ENCODE measurements at regions not wholly inside any gene's neighbourhood (a gene's known extent, or its start where the extent isn't known, plus 50 kb on each side); places are given as distances from the start of the nearest gene placed in this dataset.

DNA sequence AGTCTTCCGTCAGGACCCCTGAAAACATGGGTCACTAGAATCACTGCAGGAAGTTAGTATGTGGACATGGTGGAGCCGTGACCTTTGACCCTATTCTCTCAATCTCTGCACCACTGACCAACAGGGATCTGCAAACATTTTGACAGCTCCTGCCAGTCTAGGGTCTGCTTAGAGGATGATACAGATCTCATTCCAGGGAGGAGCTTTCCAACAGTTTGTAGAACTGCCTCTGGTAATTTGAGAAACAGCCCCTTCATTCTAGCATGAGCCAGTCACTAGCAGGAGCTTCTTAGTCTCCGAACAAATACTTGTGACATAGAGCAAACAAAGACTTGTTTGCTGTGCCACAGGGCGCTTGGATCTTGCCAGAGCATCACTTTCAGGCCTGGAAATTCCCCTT lies 270.3 kb upstream of the CFAP20DC start:
- Histone ChIP-seq H3K9ac (ENCODE audit: low read depth, low read length) (no peak overlapping the region), H3K4me1 (ENCODE audit: control insufficient read depth, insufficient read depth, low read length) (no peaks in the 10 kb centered on the region), H3K4me2 (ENCODE audit: low read length) (no peak overlapping the region), H3K4me3 (ENCODE audit: low read length) (no peak overlapping the region), H3K9me3 (replicated peaks; ENCODE audit: low read length) (no peaks in the 10 kb centered on the region), H3K36me3 (ENCODE audit: insufficient read depth, low read length) (no peaks in the 10 kb centered on the region), H3K27me3 (ENCODE audit: control insufficient read depth, insufficient read depth, low read length) (no peaks in the 10 kb centered on the region)

GRCh38 chr3:59319442-59319841 lies 269.6 kb upstream of the CFAP20DC start:
- Histone ChIP-seq H3K9ac (ENCODE audit: low read depth, low read length) (no peak overlapping the region), H3K4me1 (ENCODE audit: control insufficient read depth, insufficient read depth, low read length) (no peaks in the 10 kb centered on the region), H3K9me3 (replicated peaks; ENCODE audit: low read length) (no peaks in the 10 kb centered on the region), H3K36me3 (ENCODE audit: insufficient read depth, low read length) (no peaks in the 10 kb centered on the region), H3K4me2 (ENCODE audit: low read length) (no peak overlapping the region), H3K27me3 (ENCODE audit: control insufficient read depth, insufficient read depth, low read length) (no peaks in the 10 kb centered on the region), H3K4me3 (ENCODE audit: low read length) (no peak overlapping the region)

- Histone ChIP-seq H3K9ac (ENCODE audit: low read depth, low read length) (no peak overlapping the region), H3K36me3 (ENCODE audit: insufficient read depth, low read length) (no peaks in the 10 kb centered on the region), H3K9me3 (replicated peaks; ENCODE audit: low read length) (no peaks in the 10 kb centered on the region), H3K4me3 (ENCODE audit: low read length) (no peak overlapping the region), H3K4me2 (ENCODE audit: low read length) (no peak overlapping the region), H3K27me3 (ENCODE audit: control insufficient read depth, insufficient read depth, low read length) (no peaks in the 10 kb centered on the region), H3K4me1 (ENCODE audit: control insufficient read depth, insufficient read depth, low read length) (no peaks in the 10 kb centered on the region)
Observed at GRCh38 chr3:59318881-59319280, 269.1 kb upstream of the CFAP20DC start.

DNA sequence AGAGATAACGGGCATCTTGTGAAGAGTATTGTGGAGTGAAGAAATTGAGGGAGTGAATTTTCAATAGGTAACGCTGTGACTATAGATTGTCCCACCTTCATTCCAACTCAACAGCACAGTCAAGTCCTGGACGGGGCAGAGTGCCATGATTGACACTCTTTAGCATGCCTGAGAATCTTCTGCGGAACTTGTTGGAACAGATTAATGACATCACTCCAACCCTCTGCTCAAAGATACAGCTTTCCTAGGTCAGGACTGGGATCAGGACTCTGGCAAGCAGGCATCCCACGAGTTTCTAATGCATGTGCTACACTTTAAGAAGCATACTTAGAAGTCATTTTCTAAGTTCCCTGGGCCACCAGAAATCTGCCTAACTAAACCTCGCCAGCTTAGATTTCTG lies 267.6 kb upstream of the CFAP20DC start:
- Histone ChIP-seq H3K4me2 (ENCODE audit: low read length) (no peak overlapping the region), H3K36me3 (ENCODE audit: insufficient read depth, low read length) (no peaks in the 10 kb centered on the region), H3K4me3 (ENCODE audit: low read length) (no peak overlapping the region), H3K9me3 (replicated peaks; ENCODE audit: low read length) (no peaks in the 10 kb centered on the region), H3K27me3 (ENCODE audit: control insufficient read depth, insufficient read depth, low read length) (no peaks in the 10 kb centered on the region), H3K4me1 (ENCODE audit: control insufficient read depth, insufficient read depth, low read length) (no peaks in the 10 kb centered on the region), H3K9ac (ENCODE audit: low read depth, low read length) (no peak overlapping the region)

DNA sequence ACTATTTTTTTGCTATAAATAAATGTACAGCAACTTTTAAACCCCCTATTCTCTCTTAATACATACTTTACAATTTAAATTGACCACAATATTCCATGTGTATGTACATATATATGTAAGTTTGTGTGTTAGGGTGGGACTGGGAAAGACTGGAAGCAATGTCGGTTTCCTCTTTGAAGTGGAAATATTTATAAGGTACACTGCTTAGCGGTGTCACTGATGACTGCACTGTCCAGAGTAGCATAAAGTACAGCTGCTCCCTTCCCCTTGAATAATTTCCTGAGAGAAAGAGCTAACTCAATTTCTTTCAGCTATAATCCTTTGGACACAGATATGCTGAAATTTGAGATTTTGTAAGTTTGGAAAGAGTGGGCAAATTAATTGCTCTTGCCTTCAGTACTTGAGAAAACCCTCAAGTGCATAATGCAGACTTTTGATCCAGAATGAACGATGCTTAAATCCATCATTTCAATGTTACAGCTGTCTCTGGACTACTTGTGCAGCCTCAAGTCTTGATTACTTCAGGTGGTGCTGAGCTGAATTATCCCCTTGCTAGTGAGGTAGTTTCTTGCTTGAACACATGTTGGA lies 267.0 kb upstream of the CFAP20DC start:
- H3K4me3 ChIP-seq (ENCODE audit: low read length) = no peak overlapping the region
- no peaks in the 10 kb centered on the region for H3K27me3 ChIP-seq (ENCODE audit: control insufficient read depth, insufficient read depth, low read length)
- H3K9me3 ChIP-seq (replicated peaks; ENCODE audit: low read length) = no peaks in the 10 kb centered on the region
- H3K9ac ChIP-seq (ENCODE audit: low read depth, low read length) = no peak overlapping the region
- H3K36me3 ChIP-seq (ENCODE audit: insufficient read depth, low read length) = no peaks in the 10 kb centered on the region
- no peaks in the 10 kb centered on the region for H3K4me1 ChIP-seq (ENCODE audit: control insufficient read depth, insufficient read depth, low read length)
- H3K4me2 ChIP-seq (ENCODE audit: low read length) = no peak overlapping the region

- Histone ChIP-seq H3K9ac (ENCODE audit: low read depth, low read length) (no peak overlapping the region), H3K27me3 (ENCODE audit: control insufficient read depth, insufficient read depth, low read length) (no peaks in the 10 kb centered on the region), H3K36me3 (ENCODE audit: insufficient read depth, low read length) (no peaks in the 10 kb centered on the region), H3K4me2 (ENCODE audit: low read length) (no peak overlapping the region), H3K9me3 (replicated peaks; ENCODE audit: low read length) (no peaks in the 10 kb centered on the region), H3K4me3 (ENCODE audit: low read length) (no peak overlapping the region), H3K4me1 (ENCODE audit: control insufficient read depth, insufficient read depth, low read length) (no peaks in the 10 kb centered on the region)
Observed at GRCh38 chr3:59313365-59313764, 263.5 kb upstream of the CFAP20DC start.

DNA sequence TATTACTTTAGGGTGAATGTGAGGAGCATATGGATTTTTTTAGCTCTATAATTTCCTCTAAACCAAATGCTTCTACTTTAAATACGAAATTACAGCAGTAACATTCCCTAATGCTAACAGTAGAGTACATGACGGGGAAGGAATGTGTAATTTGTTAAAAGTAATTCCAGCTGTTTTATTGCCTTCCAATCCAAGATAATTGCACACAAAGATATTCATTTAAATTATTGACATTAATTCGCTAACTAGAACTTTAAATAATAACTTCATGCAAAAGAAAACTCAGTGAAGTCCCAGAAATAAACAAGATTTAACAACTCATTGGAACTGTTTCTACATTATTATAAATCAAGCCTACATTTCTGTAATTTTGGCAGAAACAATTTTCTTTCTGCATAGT lies 261.4 kb upstream of the CFAP20DC start:
- no peaks in the 10 kb centered on the region for H3K4me1 ChIP-seq (ENCODE audit: control insufficient read depth, insufficient read depth, low read length)
- H3K9me3 ChIP-seq (replicated peaks; ENCODE audit: low read length) = no peaks in the 10 kb centered on the region
- H3K4me2 ChIP-seq (ENCODE audit: low read length) = no peak overlapping the region
- no peaks in the 10 kb centered on the region for H3K27me3 ChIP-seq (ENCODE audit: control insufficient read depth, insufficient read depth, low read length)
- no peak overlapping the region for H3K9ac ChIP-seq (ENCODE audit: low read depth, low read length)
- no peaks in the 10 kb centered on the region for H3K36me3 ChIP-seq (ENCODE audit: insufficient read depth, low read length)
- H3K4me3 ChIP-seq (ENCODE audit: low read length) = no peak overlapping the region

GRCh38 chr3:59310736-59311135 lies 260.9 kb upstream of the CFAP20DC start:
- no peak overlapping the region for H3K4me3 ChIP-seq (ENCODE audit: low read length)
- H3K4me2 ChIP-seq (ENCODE audit: low read length) = no peak overlapping the region
- no peak overlapping the region for H3K9ac ChIP-seq (ENCODE audit: low read depth, low read length)
- no peaks in the 10 kb centered on the region for H3K9me3 ChIP-seq (replicated peaks; ENCODE audit: low read length)
- no peaks in the 10 kb centered on the region for H3K36me3 ChIP-seq (ENCODE audit: insufficient read depth, low read length)
- no peaks in the 10 kb centered on the region for H3K4me1 ChIP-seq (ENCODE audit: control insufficient read depth, insufficient read depth, low read length)
- no peaks in the 10 kb centered on the region for H3K27me3 ChIP-seq (ENCODE audit: control insufficient read depth, insufficient read depth, low read length)

- no peak overlapping the region for H3K4me3 ChIP-seq (ENCODE audit: low read length)
- H3K4me1 ChIP-seq (ENCODE audit: control insufficient read depth, insufficient read depth, low read length) = no peaks in the 10 kb centered on the region
- H3K9me3 ChIP-seq (replicated peaks; ENCODE audit: low read length) = no peaks in the 10 kb centered on the region
- H3K9ac ChIP-seq (ENCODE audit: low read depth, low read length) = no peak overlapping the region
- H3K4me2 ChIP-seq (ENCODE audit: low read length) = no peak overlapping the region
- H3K36me3 ChIP-seq (ENCODE audit: insufficient read depth, low read length) = no peaks in the 10 kb centered on the region
- H3K27me3 ChIP-seq (ENCODE audit: control insufficient read depth, insufficient read depth, low read length) = no peaks in the 10 kb centered on the region
Observed at GRCh38 chr3:59308684-59309083, 258.9 kb upstream of the CFAP20DC start.

DNA sequence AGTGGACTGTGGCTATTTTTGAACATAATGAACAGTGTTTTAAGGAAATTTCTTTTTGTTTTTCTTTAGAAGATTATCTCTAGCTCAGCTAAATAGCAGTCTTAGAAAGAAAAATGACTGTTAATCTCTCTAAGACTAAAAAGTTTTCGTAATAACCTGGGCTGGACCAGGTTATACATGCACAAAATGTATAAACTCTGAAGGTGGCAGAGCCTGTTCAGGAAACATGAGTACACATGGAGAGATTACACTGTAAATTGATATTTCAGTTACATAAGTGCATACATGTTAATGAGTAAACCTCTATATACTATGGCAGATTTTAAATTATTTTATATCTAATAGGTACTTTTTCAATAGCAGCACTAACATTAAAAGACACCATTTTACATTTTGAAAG lies 258.2 kb upstream of the CFAP20DC start:
- Histone ChIP-seq H3K36me3 (ENCODE audit: insufficient read depth, low read length) (no peaks in the 10 kb centered on the region), H3K4me3 (ENCODE audit: low read length) (no peak overlapping the region), H3K9me3 (replicated peaks; ENCODE audit: low read length) (no peaks in the 10 kb centered on the region), H3K4me1 (ENCODE audit: control insufficient read depth, insufficient read depth, low read length) (no peaks in the 10 kb centered on the region), H3K27me3 (ENCODE audit: control insufficient read depth, insufficient read depth, low read length) (no peaks in the 10 kb centered on the region), H3K9ac (ENCODE audit: low read depth, low read length) (no peak overlapping the region), H3K4me2 (ENCODE audit: low read length) (no peak overlapping the region)

- H3K36me3 ChIP-seq (ENCODE audit: insufficient read depth, low read length) = no peaks in the 10 kb centered on the region
- H3K4me2 ChIP-seq (ENCODE audit: low read length) = no peak overlapping the region
- H3K4me3 ChIP-seq (ENCODE audit: low read length) = no peak overlapping the region
- no peaks in the 10 kb centered on the region for H3K9me3 ChIP-seq (replicated peaks; ENCODE audit: low read length)
- no peak overlapping the region for H3K9ac ChIP-seq (ENCODE audit: low read depth, low read length)
- H3K4me1 ChIP-seq (ENCODE audit: control insufficient read depth, insufficient read depth, low read length) = no peaks in the 10 kb centered on the region
- no peaks in the 10 kb centered on the region for H3K27me3 ChIP-seq (ENCODE audit: control insufficient read depth, insufficient read depth, low read length)
Observed at GRCh38 chr3:59306436-59306835, 256.6 kb upstream of the CFAP20DC start.

- Histone ChIP-seq H3K4me1 (ENCODE audit: control insufficient read depth, insufficient read depth, low read length) (no peaks in the 10 kb centered on the region), H3K4me3 (ENCODE audit: low read length) (no peak overlapping the region), H3K9me3 (replicated peaks; ENCODE audit: low read length) (no peaks in the 10 kb centered on the region), H3K36me3 (ENCODE audit: insufficient read depth, low read length) (no peaks in the 10 kb centered on the region), H3K4me2 (ENCODE audit: low read length) (no peak overlapping the region), H3K27me3 (ENCODE audit: control insufficient read depth, insufficient read depth, low read length) (no peaks in the 10 kb centered on the region), H3K9ac (ENCODE audit: low read depth, low read length) (no peak overlapping the region)
Observed at GRCh38 chr3:59304296-59304695, 254.5 kb upstream of the CFAP20DC start.
